HEK293 (cell line): ENCODE measurements at regions not wholly inside any gene's neighbourhood (a gene's known extent, or its start where the extent isn't known, plus 50 kb on each side); places are given as distances from the start of the nearest gene placed in this dataset.

ENCODE experiments used
- CTCF ChIA-PET: fragments of 350-600 bp; formaldehyde crosslinking; extraction: SDS; loops from one replicate; lab custom pipeline; 2021; ENCODE audit warnings: antibody characterized with exemption; lab: Yijun Ruan, JAX
- POLR2A ChIA-PET: fragments of 300-600 bp; formaldehyde crosslinking; extraction: SDS; loops from one replicate; lab custom pipeline; 2020; ENCODE audit warnings: antibody characterized with exemption, inconsistent platforms; lab: Yijun Ruan, JAX
- H3K27ac ChIP-seq: fragments of 200-500 bp; sonication (Bioruptor generic); 2 replicates; pipeline ENCODE4 v1.5.1; 2014; ENCODE audit warnings: low read depth, low read length, control low read depth, inconsistent platforms; ENCODE audit errors: extremely low read depth
- H3K36me3 ChIP-seq, 2 experiments: fragments of 200-500 bp in 1 of 2; sonication (Bioruptor generic) in 1 of 2; 1 replicate in 1 of 2; 2 replicates in 1 of 2; pipeline ENCODE4 v1.5.1; 2014 to 2017; ENCODE audit warnings: inconsistent platforms in 2 of 2, low read length in 2 of 2; ENCODE audit not compliant: control insufficient read depth in 2 of 2, insufficient read depth in 1 of 2
- H3K4me1 ChIP-seq: fragments of 200-500 bp; sonication (Bioruptor generic); 2 replicates; pipeline ENCODE4 v1.5.1; 2014; ENCODE audit warnings: mild to moderate bottlenecking, low read length, inconsistent platforms; ENCODE audit not compliant: control insufficient read depth, insufficient read depth
- H3K4me3 ChIP-seq: 2 replicates; pipeline ENCODE4 v1.5.1; 2011; ENCODE audit warnings: low read depth, mild to moderate bottlenecking, control low read depth, low read length, moderate library complexity
- H3K9me3 ChIP-seq: fragments of 200-500 bp; sonication (Bioruptor generic); 2 replicates; pipeline ENCODE4 v1.5.1; 2014; ENCODE audit warnings: low read depth, low read length, inconsistent platforms; ENCODE audit not compliant: control insufficient read depth, insufficient read depth
- BCL11A ChIP-seq: fragments of 450-650 bp; formaldehyde crosslinking; IDR thresholded peaks from 2 replicates; pipeline ENCODE4 v1.5.1; 2016; ENCODE audit warnings: low read depth, missing biosample characterization, missing genetic modification characterization
- BCL11B ChIP-seq: fragments of 450-650 bp; formaldehyde crosslinking; IDR thresholded peaks from 2 replicates; pipeline ENCODE4 v1.5.1; 2016; ENCODE audit warnings: low read depth, missing biosample characterization, missing genetic modification characterization
- GLIS2 ChIP-seq: fragments of 450-650 bp; formaldehyde crosslinking; IDR thresholded peaks from 2 replicates; pipeline ENCODE4 v1.5.1; 2016; ENCODE audit warnings: missing biosample characterization, missing genetic modification characterization
- OVOL3 ChIP-seq: fragments of 450-650 bp; formaldehyde crosslinking; IDR thresholded peaks from 2 replicates; pipeline ENCODE4 v1.5.1; 2016; ENCODE audit warnings: missing biosample characterization, missing genetic modification characterization
- ZEB2 ChIP-seq: fragments of 450-650 bp; formaldehyde crosslinking; IDR thresholded peaks from 2 replicates; pipeline ENCODE4 v1.5.1; 2016; ENCODE audit warnings: missing biosample characterization, missing genetic modification characterization
- ZNF140 ChIP-seq: fragments of 450-650 bp; formaldehyde crosslinking; IDR thresholded peaks from 2 replicates; pipeline ENCODE4 v1.5.1; 2016; ENCODE audit warnings: missing biosample characterization, missing genetic modification characterization
- ZNF335 ChIP-seq: fragments of 450-650 bp; formaldehyde crosslinking; conservative IDR thresholded peaks from 2 replicates; pipeline ENCODE4 v1.5.1; 2016; ENCODE audit warnings: missing biosample characterization, missing genetic modification characterization
- ZNF416 ChIP-seq: fragments of 450-650 bp; formaldehyde crosslinking; IDR thresholded peaks from 2 replicates; pipeline ENCODE4 v1.5.1; 2016; ENCODE audit warnings: missing biosample characterization, missing genetic modification characterization
- ZNF48 ChIP-seq: fragments of 450-650 bp; formaldehyde crosslinking; IDR thresholded peaks from 2 replicates; pipeline ENCODE4 v1.5.1; 2016; ENCODE audit warnings: missing biosample characterization, missing genetic modification characterization
- ZNF514 ChIP-seq: fragments of 450-650 bp; formaldehyde crosslinking; IDR thresholded peaks from 2 replicates; pipeline ENCODE4 v1.5.1; 2016; ENCODE audit warnings: missing biosample characterization, missing genetic modification characterization
- ZNF561 ChIP-seq: fragments of 450-650 bp; IDR thresholded peaks from 2 replicates; pipeline ENCODE4 v1.5.1; 2018; ENCODE audit warnings: missing biosample characterization, missing genetic modification characterization, borderline replicate concordance
- ZNF792 ChIP-seq: fragments of 450-650 bp; formaldehyde crosslinking; IDR thresholded peaks from 2 replicates; pipeline ENCODE4 v1.5.1; 2016; ENCODE audit warnings: missing biosample characterization, missing genetic modification characterization
- TF ChIP-seq, protein P1 (sequence below): fragments of 450-650 bp; formaldehyde crosslinking; IDR thresholded peaks from 2 replicates; pipeline ENCODE4 v1.5.1; 2016; ENCODE audit warnings: missing biosample characterization, missing genetic modification characterization
- TF ChIP-seq, protein P2 (sequence below): fragments of 450-650 bp; formaldehyde crosslinking; IDR thresholded peaks from 2 replicates; pipeline ENCODE4 v1.5.1; 2016; ENCODE audit warnings: missing biosample characterization, missing genetic modification characterization
- TF ChIP-seq, protein P3 (sequence below): fragments of 450-650 bp; formaldehyde crosslinking; IDR thresholded peaks from 2 replicates; pipeline ENCODE4 v1.5.1; 2017; ENCODE audit warnings: missing biosample characterization, missing genetic modification characterization
- TF ChIP-seq, protein P4 (sequence below): fragments of 450-650 bp; formaldehyde crosslinking; conservative IDR thresholded peaks from 2 replicates; pipeline ENCODE4 v1.5.1; 2016; ENCODE audit warnings: low read depth, missing biosample characterization, missing genetic modification characterization
- TF ChIP-seq, protein P5 (sequence below): fragments of 450-650 bp; formaldehyde crosslinking; IDR thresholded peaks from 2 replicates; pipeline ENCODE4 v1.5.1; 2016; ENCODE audit warnings: missing biosample characterization, missing genetic modification characterization
- TF ChIP-seq, protein P6 (sequence below): fragments of 450-650 bp; formaldehyde crosslinking; IDR thresholded peaks from 2 replicates; pipeline ENCODE4 v1.5.1; 2016; ENCODE audit warnings: missing biosample characterization, missing genetic modification characterization

DNA sequence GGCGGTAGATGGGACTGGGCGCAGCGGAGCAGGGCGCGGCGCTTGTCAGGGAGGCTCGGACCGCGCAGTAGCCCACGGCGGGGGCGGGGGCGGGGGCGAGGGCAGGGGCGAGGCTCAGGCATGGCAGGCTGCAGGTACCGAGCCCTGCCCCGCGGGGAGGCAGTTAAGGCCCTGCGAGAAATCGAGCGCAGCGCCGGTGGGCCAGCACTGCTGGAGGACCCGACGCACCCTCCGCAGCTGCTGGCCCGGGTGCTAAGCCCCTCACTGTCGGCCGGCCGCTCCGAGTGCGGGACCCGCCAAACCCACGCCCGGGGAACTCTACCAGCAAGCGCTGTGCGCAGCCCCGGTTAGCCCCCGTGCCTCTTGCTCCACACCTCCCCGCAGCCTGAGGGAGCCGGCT is 90.2 kb upstream of the RPL38 start:
- no peak overlapping the region for H3K27ac ChIP-seq
- TF ChIP-seq, protein P1, sequence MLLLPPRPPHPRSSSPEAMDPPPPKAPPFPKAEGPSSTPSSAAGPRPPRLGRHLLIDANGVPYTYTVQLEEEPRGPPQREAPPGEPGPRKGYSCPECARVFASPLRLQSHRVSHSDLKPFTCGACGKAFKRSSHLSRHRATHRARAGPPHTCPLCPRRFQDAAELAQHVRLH (tag by site-specific recombination), result no peak
- TF ChIP-seq ZNF48 (tag by site-specific recombination) (no peak), ZNF792 (tag by site-specific recombination) (no peak), ZNF561 (tag by site-specific recombination) (no peak), GLIS2 (tag by site-specific recombination) (no peak), ZNF335 (no peak), ZNF514 (no peak), ZNF140 (tag by site-specific recombination) (no peak), ZNF416 (tag by site-specific recombination) (no peak), BCL11B (tag by site-specific recombination) (no peak)
- TF ChIP-seq, protein P2, sequence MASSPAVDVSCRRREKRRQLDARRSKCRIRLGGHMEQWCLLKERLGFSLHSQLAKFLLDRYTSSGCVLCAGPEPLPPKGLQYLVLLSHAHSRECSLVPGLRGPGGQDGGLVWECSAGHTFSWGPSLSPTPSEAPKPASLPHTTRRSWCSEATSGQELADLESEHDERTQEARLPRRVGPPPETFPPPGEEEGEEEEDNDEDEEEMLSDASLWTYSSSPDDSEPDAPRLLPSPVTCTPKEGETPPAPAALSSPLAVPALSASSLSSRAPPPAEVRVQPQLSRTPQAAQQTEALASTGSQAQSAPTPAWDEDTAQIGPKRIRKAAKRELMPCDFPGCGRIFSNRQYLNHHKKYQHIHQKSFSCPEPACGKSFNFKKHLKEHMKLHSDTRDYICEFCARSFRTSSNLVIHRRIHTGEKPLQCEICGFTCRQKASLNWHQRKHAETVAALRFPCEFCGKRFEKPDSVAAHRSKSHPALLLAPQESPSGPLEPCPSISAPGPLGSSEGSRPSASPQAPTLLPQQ (tag by site-specific recombination), result no peak
- TF ChIP-seq, protein P3, sequence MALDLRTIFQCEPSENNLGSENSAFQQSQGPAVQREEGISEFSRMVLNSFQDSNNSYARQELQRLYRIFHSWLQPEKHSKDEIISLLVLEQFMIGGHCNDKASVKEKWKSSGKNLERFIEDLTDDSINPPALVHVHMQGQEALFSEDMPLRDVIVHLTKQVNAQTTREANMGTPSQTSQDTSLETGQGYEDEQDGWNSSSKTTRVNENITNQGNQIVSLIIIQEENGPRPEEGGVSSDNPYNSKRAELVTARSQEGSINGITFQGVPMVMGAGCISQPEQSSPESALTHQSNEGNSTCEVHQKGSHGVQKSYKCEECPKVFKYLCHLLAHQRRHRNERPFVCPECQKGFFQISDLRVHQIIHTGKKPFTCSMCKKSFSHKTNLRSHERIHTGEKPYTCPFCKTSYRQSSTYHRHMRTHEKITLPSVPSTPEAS, result no peak
- POLR2A ChIA-PET, result no interaction called here
- no peaks in the 10 kb centered on the region for H3K4me1 ChIP-seq
- CTCF ChIA-PET, result interaction anchor here (2.1 kb wide), 1 partner anchor 24 kb away, joined by 6 read pairs; no protein-coding TSS in a partner anchor
- H3K9me3 ChIP-seq, result no peaks in the 10 kb centered on the region
- H3K4me3 ChIP-seq, result no peak overlapping the region
- H3K36me3 ChIP-seq, result no peaks in the 10 kb centered on the region

DNA sequence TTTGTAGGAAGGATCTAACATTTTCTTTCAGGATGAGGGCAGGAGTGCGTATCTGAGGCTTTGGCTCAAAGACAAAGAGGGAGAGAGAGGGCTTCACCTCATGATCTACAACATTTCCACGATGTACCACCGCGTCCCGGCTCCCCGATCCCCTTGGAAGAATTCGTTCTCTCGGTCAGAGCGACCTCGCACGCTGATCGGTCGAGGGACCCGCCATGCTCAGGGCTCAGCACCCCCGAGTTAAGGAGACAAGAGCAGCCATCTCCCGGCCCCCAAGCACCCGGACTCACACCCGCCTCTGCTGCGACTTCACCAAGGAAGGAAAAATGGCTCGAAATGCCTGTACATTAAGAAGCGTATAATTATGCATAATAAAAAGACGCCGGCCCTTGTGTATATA is 89.5 kb upstream of the RPL38 start:
- Histone ChIP-seq H3K27ac (no peak overlapping the region), H3K9me3 (no peaks in the 10 kb centered on the region)
- CTCF ChIA-PET, result interaction anchor here (0.6 to 1.9 kb wide), 3 partner anchors 24 to 88 kb away, joined by 3 to 8 read pairs (median 3); no protein-coding TSS in a partner anchor
- no peak for TF ChIP-seq OVOL3 (tag by site-specific recombination)
- TF ChIP-seq, protein P4, sequence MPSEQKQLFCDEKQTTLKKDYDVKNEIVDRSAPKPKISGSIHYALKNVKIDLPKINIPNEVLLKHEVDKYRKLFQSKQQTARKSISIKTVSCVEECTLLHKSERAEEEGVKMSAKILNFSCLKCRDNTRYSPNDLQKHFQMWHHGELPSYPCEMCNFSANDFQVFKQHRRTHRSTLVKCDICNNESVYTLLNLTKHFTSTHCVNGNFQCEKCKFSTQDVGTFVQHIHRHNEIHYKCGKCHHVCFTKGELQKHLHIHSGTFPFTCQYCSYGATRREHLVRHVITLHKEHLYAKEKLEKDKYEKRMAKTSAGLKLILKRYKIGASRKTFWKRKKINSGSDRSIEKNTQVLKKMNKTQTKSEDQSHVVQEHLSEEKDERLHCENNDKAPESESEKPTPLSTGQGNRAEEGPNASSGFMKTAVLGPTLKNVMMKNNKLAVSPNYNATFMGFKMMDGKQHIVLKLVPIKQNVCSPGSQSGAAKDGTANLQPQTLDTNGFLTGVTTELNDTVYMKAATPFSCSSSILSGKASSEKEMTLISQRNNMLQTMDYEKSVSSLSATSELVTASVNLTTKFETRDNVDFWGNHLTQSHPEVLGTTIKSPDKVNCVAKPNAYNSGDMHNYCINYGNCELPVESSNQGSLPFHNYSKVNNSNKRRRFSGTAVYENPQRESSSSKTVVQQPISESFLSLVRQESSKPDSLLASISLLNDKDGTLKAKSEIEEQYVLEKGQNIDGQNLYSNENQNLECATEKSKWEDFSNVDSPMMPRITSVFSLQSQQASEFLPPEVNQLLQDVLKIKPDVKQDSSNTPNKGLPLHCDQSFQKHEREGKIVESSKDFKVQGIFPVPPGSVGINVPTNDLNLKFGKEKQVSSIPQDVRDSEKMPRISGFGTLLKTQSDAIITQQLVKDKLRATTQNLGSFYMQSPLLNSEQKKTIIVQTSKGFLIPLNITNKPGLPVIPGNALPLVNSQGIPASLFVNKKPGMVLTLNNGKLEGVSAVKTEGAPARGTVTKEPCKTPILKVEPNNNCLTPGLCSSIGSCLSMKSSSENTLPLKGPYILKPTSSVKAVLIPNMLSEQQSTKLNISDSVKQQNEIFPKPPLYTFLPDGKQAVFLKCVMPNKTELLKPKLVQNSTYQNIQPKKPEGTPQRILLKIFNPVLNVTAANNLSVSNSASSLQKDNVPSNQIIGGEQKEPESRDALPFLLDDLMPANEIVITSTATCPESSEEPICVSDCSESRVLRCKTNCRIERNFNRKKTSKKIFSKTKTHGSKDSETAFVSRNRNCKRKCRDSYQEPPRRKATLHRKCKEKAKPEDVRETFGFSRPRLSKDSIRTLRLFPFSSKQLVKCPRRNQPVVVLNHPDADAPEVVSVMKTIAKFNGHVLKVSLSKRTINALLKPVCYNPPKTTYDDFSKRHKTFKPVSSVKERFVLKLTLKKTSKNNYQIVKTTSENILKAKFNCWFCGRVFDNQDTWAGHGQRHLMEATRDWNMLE (tag by site-specific recombination), result no peak
- no peak for TF ChIP-seq BCL11A (tag by site-specific recombination)
- TF ChIP-seq ZEB2, result no peak
- TF ChIP-seq, protein P5, sequence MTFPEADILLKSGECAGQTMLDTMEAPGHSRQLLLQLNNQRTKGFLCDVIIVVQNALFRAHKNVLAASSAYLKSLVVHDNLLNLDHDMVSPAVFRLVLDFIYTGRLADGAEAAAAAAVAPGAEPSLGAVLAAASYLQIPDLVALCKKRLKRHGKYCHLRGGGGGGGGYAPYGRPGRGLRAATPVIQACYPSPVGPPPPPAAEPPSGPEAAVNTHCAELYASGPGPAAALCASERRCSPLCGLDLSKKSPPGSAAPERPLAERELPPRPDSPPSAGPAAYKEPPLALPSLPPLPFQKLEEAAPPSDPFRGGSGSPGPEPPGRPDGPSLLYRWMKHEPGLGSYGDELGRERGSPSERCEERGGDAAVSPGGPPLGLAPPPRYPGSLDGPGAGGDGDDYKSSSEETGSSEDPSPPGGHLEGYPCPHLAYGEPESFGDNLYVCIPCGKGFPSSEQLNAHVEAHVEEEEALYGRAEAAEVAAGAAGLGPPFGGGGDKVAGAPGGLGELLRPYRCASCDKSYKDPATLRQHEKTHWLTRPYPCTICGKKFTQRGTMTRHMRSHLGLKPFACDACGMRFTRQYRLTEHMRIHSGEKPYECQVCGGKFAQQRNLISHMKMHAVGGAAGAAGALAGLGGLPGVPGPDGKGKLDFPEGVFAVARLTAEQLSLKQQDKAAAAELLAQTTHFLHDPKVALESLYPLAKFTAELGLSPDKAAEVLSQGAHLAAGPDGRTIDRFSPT (tag by site-specific recombination), result no peak
- TF ChIP-seq, protein P6, sequence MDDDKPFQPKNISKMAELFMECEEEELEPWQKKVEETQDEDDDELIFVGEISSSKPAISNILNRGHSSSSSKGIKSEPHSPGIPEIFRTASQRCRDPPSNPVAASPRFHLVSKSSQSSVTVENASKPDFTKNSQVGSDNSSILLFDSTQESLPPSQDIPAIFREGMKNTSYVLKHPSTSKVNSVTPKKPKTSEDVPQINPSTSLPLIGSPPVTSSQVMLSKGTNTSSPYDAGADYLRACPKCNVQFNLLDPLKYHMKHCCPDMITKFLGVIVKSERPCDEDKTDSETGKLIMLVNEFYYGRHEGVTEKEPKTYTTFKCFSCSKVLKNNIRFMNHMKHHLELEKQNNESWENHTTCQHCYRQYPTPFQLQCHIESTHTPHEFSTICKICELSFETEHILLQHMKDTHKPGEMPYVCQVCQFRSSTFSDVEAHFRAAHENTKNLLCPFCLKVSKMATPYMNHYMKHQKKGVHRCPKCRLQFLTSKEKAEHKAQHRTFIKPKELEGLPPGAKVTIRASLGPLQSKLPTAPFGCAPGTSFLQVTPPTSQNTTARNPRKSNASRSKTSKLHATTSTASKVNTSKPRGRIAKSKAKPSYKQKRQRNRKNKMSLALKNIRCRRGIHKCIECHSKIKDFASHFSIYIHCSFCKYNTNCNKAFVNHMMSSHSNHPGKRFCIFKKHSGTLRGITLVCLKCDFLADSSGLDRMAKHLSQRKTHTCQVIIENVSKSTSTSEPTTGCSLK (tag by site-specific recombination), result no peak
- TF ChIP-seq, all 188 proteins: peak for 0
- POLR2A ChIA-PET, result no interaction called here
- no peak overlapping the region for H3K4me3 ChIP-seq
- H3K36me3 ChIP-seq, result no peaks in the 10 kb centered on the region
- no peaks in the 10 kb centered on the region for H3K4me1 ChIP-seq
